Endodermal cell (in vitro differentiated cells): ENCODE measurements at regions not wholly inside any gene's neighbourhood (a gene's known extent, or its start where the extent isn't known, plus 50 kb on each side); places are given as distances from the start of the nearest gene placed in this dataset.

Experiments
- DNase-seq: peaks from one replicate; pipeline ENCODE4 v3.0.0-alpha.2; 2017
- H3K27ac ChIP-seq: 2 replicates; pipeline ENCODE4 v1.5.1; 2013; ENCODE audit warnings: mild to moderate bottlenecking, low read depth, low read length, moderate library complexity
- H3K27me3 ChIP-seq: 2 replicates; pipeline ENCODE4 v1.6.1; 2013; ENCODE audit warnings: mild to moderate bottlenecking, low read length, moderate library complexity; ENCODE audit not compliant: insufficient read depth, control insufficient read depth, poor library complexity, severe bottlenecking
- H3K36me3 ChIP-seq: 2 replicates; pipeline ENCODE4 v1.7.0; 2013; ENCODE audit warnings: mild to moderate bottlenecking, low read length, moderate library complexity; ENCODE audit not compliant: control insufficient read depth, insufficient read depth
- H3K4me1 ChIP-seq: one replicate; pipeline ENCODE4 v1.7.0; 2013; ENCODE audit warnings: low read length; ENCODE audit not compliant: control insufficient read depth, insufficient read depth
- H3K4me3 ChIP-seq: 2 replicates; pipeline ENCODE4 v1.5.1; 2013; ENCODE audit warnings: mild to moderate bottlenecking, low read length, moderate library complexity
- H3K9ac ChIP-seq: 2 replicates; pipeline ENCODE4 v1.6.1; 2013; ENCODE audit warnings: mild to moderate bottlenecking, low read length, moderate library complexity; ENCODE audit not compliant: poor library complexity, severe bottlenecking; ENCODE audit errors: extremely low read depth
- H3K9me3 ChIP-seq: 2 replicates; pipeline ENCODE4 v1.6.1; 2013; ENCODE audit warnings: mild to moderate bottlenecking, low read length, moderate library complexity; ENCODE audit not compliant: control insufficient read depth
- H3K27ac Mint-ChIP-seq: 2 replicates; pipeline ENCODE4 v1.8.0; 2020; ENCODE audit warnings: mixed read lengths
- H3K27me3 Mint-ChIP-seq: 2 replicates; pipeline ENCODE4 v1.8.0; 2021; ENCODE audit warnings: mild to moderate bottlenecking, mixed read lengths; ENCODE audit not compliant: insufficient read depth
- H3K36me3 Mint-ChIP-seq: 2 replicates; pipeline ENCODE4 v1.8.0; 2020; ENCODE audit warnings: low read depth, mixed read lengths
- H3K4me1 Mint-ChIP-seq: 2 replicates; pipeline ENCODE4 v1.8.0; 2020; ENCODE audit warnings: mixed read lengths
- H3K4me3 Mint-ChIP-seq: 2 replicates; pipeline ENCODE4 v1.8.0; 2020; ENCODE audit warnings: mild to moderate bottlenecking, moderate library complexity, mixed read lengths
- H3K9me3 Mint-ChIP-seq: 2 replicates; pipeline ENCODE4 v1.8.0; 2020; ENCODE audit warnings: mild to moderate bottlenecking, mixed read lengths
- WGBS, 2 experiments: methylation state at CpG; one replicate each; pipeline versions ENCODE4 v1.1.5 to v1.1.7; 2013; ENCODE audit warnings: missing lambda C conversion rate in 2 of 2, mixed read lengths in 1 of 2; ENCODE audit not compliant: insufficient coverage in 1 of 2, insufficient read length in 1 of 2; 5-methylcytosine and 5-hydroxymethylcytosine counted together
- TF ChIP-seq, protein P1 (sequence below): fragments of 200-600 bp; sonication (generic); conservative IDR thresholded peaks from 2 replicates; pipeline ENCODE4 v1.5.0; 2021; ENCODE audit warnings: antibody characterized with exemption, mild to moderate bottlenecking

- TF ChIP-seq, protein P1, sequence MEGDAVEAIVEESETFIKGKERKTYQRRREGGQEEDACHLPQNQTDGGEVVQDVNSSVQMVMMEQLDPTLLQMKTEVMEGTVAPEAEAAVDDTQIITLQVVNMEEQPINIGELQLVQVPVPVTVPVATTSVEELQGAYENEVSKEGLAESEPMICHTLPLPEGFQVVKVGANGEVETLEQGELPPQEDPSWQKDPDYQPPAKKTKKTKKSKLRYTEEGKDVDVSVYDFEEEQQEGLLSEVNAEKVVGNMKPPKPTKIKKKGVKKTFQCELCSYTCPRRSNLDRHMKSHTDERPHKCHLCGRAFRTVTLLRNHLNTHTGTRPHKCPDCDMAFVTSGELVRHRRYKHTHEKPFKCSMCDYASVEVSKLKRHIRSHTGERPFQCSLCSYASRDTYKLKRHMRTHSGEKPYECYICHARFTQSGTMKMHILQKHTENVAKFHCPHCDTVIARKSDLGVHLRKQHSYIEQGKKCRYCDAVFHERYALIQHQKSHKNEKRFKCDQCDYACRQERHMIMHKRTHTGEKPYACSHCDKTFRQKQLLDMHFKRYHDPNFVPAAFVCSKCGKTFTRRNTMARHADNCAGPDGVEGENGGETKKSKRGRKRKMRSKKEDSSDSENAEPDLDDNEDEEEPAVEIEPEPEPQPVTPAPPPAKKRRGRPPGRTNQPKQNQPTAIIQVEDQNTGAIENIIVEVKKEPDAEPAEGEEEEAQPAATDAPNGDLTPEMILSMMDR: no peak
- no peak overlapping the region for H3K27ac Mint-ChIP-seq
- Histone ChIP-seq H3K27ac (no peak overlapping the region), H3K9me3 (no peaks in the 10 kb centered on the region), H3K4me1 (no peaks in the 10 kb centered on the region), H3K4me3 (no peak overlapping the region), H3K36me3 (no peaks in the 10 kb centered on the region), H3K9ac (no peak overlapping the region), H3K27me3 (no peaks in the 10 kb centered on the region)
- H3K36me3 Mint-ChIP-seq: no peaks in the 10 kb centered on the region
- no peaks in the 10 kb centered on the region for H3K27me3 Mint-ChIP-seq
- no peaks in the 10 kb centered on the region for H3K9me3 Mint-ChIP-seq
- WGBS, 2 experiments: 91 to 93% methylated on average over 8 of the region's 8 CpGs
- no peak overlapping the region for H3K4me3 Mint-ChIP-seq
- H3K4me1 Mint-ChIP-seq: no peaks in the 10 kb centered on the region
- DNase-seq: no peak
Measured at GRCh38 chr3:82058809-82059208, 297.4 kb upstream of the GBE1 start.

GRCh38 chr3:82055792-82056191 lies 294.3 kb upstream of the GBE1 start:
- H3K9me3 Mint-ChIP-seq: no peaks in the 10 kb centered on the region
- H3K27ac Mint-ChIP-seq: no peak overlapping the region
- H3K4me1 ChIP-seq: no peaks in the 10 kb centered on the region
- no peaks in the 10 kb centered on the region for H3K36me3 ChIP-seq
- no peaks in the 10 kb centered on the region for H3K27me3 Mint-ChIP-seq
- H3K4me3 Mint-ChIP-seq: no peak overlapping the region
- 76% methylated on average over 2 of the region's 3 CpGs; no CpG with 5 or more reads in 1 of the 2 experiments for WGBS, 2 experiments
- H3K9ac ChIP-seq: no peak overlapping the region
- no peaks in the 10 kb centered on the region for H3K4me1 Mint-ChIP-seq
- no peaks in the 10 kb centered on the region for H3K9me3 ChIP-seq
- H3K36me3 Mint-ChIP-seq: no peaks in the 10 kb centered on the region
- H3K27ac ChIP-seq: no peak overlapping the region
- H3K27me3 ChIP-seq: no peaks in the 10 kb centered on the region
- DNase-seq: no peak
- no peak overlapping the region for H3K4me3 ChIP-seq
- TF ChIP-seq, protein P1: no peak

DNA sequence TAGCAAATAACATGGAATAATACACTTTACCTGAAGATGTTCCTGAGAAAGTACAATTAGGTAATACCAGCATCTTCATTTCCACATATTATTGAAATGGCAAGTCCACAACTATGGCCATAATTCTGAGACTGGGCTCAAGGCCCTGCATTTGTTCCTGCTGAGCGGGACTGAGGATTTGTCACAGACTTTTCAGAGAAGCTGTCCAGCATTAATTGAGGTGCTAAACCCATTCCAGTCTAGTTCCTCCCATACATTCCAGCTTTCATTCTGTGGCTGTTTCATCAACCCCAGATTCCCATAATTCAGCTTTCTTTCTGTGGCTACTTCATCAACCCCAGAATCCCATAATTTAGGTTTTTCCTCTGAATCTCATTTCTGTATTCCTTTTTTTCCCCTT lies 293.4 kb upstream of the GBE1 start:
- Mint-ChIP-seq H3K27me3 (no peaks in the 10 kb centered on the region), H3K4me1 (no peaks in the 10 kb centered on the region), H3K36me3 (no peaks in the 10 kb centered on the region), H3K9me3 (no peaks in the 10 kb centered on the region), H3K27ac (no peak overlapping the region), H3K4me3 (no peak overlapping the region)
- no peaks in the 10 kb centered on the region for H3K36me3 ChIP-seq
- H3K9ac ChIP-seq: no peak overlapping the region
- no peaks in the 10 kb centered on the region for H3K9me3 ChIP-seq
- TF ChIP-seq, protein P1: no peak
- 87 to 88% methylated on average over 1 of the region's 1 CpG for whole genome bisulfite sequencing, 2 experiments
- H3K4me3 ChIP-seq: no peak overlapping the region
- H3K27me3 ChIP-seq: no peaks in the 10 kb centered on the region
- no peaks in the 10 kb centered on the region for H3K4me1 ChIP-seq
- no peak overlapping the region for H3K27ac ChIP-seq
- no peak for DNase-seq
